ENCODE measurements at regions not wholly inside any gene's neighbourhood (a gene's known extent, or its start where the extent isn't known, plus 50 kb on each side); places are given as distances from the start of the nearest gene placed in this dataset.
"Not testable (repeated sequence)": the region's sequence is repeated elsewhere in the genome, so short reads cannot be mapped to it uniquely, and the experiment has no call there.

- no peak for DNase-seq
Measured at GRCh38 chr4:170682558-170683294, 593.0 kb upstream of the AADAT start.

DNA sequence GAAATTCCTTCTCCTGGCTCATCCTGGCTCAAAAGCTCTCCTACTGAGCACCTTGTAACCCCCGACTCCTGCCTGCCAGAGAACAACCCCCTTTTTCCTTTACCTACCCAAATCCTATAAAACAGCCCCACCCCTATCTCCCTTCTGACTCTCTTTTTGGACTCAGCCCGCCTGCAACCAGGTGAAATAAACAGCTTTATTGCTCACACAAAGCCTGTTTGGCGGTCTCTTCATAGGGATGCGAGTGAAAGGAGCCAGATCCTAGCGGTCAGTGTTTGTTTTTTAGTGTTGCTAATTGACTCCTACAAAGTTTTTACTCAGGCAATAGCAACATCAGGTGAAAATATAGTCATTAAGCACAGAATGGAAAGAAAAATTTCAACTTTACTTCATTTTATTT, 592.3 kb upstream of the AADAT start:
- DNase-seq: not testable (repeated sequence)

- DNase-seq: no peak
Measured at GRCh38 chr4:170675568-170676262, 586.0 kb upstream of the AADAT start.

DNA sequence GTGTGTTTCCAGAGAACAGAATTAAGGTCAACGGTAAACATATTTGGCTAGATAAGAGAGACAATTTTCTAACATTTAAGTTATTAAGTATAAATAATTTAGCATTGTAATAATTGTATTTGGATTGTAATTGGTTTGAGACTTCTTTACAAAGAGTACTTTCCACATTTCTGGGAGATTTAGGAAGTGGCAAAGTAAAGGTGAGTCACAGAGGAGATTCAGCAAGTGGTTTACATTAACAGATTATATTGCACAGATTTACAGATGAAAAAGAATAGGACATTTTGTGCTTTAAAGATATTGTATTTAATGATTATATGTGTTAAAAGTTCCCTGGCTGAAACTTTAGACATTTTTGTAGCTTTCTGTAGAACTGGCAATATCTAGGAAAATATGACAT, 584.4 kb upstream of the AADAT start:
- no peak for DNase-seq

- no peak for DNase-seq
Measured at GRCh38 chr4:170672381-170672965, 582.7 kb upstream of the AADAT start.

GRCh38 chr4:170671171-170671570, 581.4 kb upstream of the AADAT start:
- no peak for DNase-seq

- no peak for DNase-seq
Measured at GRCh38 chr4:170667814-170668213, 578.1 kb upstream of the AADAT start.

DNA sequence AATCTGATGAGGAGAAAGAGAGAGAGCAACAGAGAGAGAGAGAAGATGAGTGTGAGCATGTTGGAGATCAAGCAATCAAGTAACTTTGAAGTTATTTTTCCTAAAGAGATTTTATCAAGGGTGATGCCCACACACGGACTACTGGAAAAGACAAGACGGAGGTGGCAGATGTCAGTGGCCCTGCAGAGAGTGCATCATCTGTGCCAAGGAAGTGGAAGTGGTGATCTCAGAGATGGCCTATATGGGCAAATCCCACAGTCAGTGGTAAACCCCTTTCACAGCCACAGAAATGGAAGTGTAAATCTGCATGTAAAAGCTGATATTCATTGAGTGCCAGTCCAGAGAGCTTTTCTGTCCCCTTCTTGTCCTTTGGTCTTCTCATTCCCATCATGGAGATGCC, 577.2 kb upstream of the AADAT start:
- DNase-seq: no peak

GRCh38 chr4:170662250-170662649, 572.5 kb upstream of the AADAT start:
- DNase-seq: no peak

DNA sequence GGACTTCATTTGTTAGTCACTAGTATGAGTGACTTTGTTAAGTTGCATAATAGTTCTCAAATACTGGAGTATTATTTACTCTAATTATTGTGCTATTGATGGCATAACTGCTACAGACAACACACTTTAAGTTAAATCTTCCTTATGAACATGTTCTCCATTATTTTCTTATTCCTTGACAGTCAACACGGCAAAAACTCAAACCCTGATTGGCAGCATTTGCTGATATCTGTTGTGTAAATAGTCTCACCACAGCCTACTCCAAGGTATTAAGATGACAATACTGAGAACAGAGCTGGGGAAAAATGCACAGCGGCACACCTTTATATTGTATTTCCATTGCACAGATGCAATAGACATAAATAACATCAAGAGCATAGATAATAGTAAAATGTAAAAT, 568.0 kb upstream of the AADAT start:
- no peak for DNase-seq

DNA sequence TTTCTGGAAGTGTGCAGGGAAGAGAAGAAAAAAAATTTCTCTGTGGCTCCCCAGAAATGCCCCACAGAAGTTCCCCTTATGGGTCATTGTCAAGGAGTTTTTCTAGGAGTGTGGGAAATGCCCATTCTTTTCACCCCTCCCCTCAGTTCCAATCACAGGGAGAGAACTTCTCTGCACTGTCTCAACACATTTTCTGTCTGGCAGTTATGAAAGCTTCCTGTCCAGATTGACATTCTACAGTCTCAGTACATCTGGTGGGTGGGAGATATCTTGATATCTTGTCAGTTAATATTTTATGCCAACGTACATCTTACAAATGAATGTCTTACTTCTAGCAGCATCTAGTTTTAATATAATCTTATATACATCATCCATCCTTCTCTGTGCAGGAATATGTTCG, 566.8 kb upstream of the AADAT start:
- DNase-seq: no peak

GRCh38 chr4:170652571-170652970, 562.8 kb upstream of the AADAT start:
- DNase-seq: no peak

DNA sequence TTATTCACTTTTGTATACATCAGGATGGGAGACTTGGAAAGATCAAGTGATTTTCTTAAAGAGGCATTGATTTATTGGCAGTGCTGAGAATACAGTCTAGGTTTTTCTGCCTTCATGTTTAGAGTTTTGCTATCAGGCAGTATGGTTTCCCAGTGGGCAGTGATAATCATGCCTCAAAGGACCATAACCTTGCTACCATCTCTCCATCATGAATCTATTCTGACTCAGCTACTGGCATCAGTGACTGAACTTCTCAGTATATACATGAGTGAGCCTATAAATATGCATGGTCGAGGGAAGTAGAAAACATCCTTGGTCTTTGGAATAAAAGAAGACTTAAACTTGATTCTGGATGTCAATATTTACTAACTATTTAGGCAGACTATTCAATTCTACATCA, 562.0 kb upstream of the AADAT start:
- no peak for DNase-seq

GRCh38 chr4:170627418-170627817, 537.7 kb upstream of the AADAT start:
- no peak for DNase-seq

DNA sequence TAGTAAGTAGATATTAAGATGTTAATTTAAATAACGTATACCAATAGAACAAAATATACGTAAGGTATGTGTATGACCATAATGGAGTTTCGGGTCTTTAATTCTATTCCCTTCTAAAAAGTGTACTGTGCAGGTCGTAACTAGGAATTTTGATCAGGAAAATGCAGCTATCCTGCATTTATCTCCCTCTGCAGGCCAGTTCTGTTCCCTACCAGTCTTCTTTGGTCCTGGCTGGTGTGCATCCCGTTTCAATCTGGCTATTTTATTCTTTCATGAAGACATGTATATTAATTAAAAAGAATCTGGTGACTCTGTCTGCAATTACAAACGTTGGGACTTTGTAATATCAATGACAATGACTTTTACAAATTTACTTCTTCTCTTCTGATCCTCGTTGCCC, 534.1 kb upstream of the AADAT start:
- DNase-seq: no peak

GRCh38 chr4:170610434-170610833, 520.7 kb upstream of the AADAT start:
- no peak for DNase-seq

- no peak for DNase-seq
Measured at GRCh38 chr4:170599894-170600293, 510.1 kb upstream of the AADAT start.

GRCh38 chr4:170591076-170591475, 501.3 kb upstream of the AADAT start:
- no peak for DNase-seq

- no peak for DNase-seq
Measured at GRCh38 chr4:170589597-170590191, 499.9 kb upstream of the AADAT start.

DNA sequence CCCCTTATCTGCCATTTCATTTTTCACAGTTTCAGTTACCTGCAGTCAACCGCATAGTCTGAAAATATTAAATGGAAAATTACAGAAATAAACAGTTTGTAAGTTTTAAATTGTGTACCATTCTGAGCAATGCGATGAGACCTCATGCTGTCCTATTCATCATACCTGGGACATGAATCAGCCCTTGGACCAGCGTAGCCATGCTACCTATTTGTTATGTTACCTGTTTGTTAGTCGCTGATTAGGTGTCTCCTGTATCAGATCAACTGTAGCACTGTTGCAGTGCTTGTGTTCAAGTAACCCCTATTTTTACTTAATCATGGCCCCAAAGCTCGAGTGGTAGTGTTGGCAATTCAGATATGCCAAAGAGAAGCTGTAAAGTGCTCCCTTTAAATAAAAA, 492.2 kb upstream of the AADAT start:
- no peak for DNase-seq

GRCh38 chr4:170581322-170581721, 491.6 kb upstream of the AADAT start:
- DNase-seq: no peak

DNA sequence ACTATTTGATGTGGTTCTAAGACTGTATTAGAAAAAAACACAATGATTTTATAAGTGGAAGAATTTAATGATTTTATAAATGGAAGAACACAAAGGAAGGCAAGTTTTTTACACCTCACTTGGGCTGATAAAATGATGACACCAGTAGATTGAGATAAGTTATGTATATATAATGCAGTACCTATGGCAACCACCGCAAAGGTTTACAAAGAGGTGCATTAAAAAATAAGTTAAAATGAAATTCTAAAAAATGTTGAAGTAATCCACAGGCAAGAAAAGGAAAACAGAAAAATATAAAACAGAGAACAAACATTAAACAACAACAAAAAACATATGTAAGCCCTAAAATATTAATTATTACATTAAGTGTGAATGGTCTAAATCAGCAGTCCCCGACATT, 490.9 kb upstream of the AADAT start:
- DNase-seq: no peak

- DNase-seq: no peak
Measured at GRCh38 chr4:170538821-170539473, 449.2 kb upstream of the AADAT start.
